ENCODE measurements at regions not wholly inside any gene's neighbourhood (a gene's known extent, or its start where the extent isn't known, plus 50 kb on each side); places are given as distances from the start of the nearest gene placed in this dataset.

- ChIA-PET POLR2A (no interaction called here), CTCF (ENCODE audit: unreplicated experiment) (no interaction called here)
- H2AFZ ChIP-seq (ENCODE audit: low read length), result no peak overlapping the region
Measured at GRCh38 chr5:158135682-158136179, 276.8 kb upstream of the CLINT1 start.

GRCh38 chr5:158133369-158133768 lies 274.4 kb upstream of the CLINT1 start:
- Histone ChIP-seq H3K79me2 (ENCODE audit: insufficient read depth, low read depth, low read length) (no peaks in the 10 kb centered on the region), H4K20me1 (ENCODE audit: insufficient read depth, low read length) (no peaks in the 10 kb centered on the region), H3K9me2 (ENCODE audit: insufficient read depth, low read length) (no peaks in the 10 kb centered on the region), H2AFZ (ENCODE audit: low read length) (no peak overlapping the region), H3K4me2 (ENCODE audit: low read length) (no peak overlapping the region), H3K4me1 (ENCODE audit: insufficient read depth, low read length, poor library complexity, severe bottlenecking) (no peaks in the 10 kb centered on the region), H3K36me3 (ENCODE audit: insufficient read depth, low read length) (no peaks in the 10 kb centered on the region), H3K4me3 (ENCODE audit: low read depth, low read length, poor library complexity, severe bottlenecking) (no peak overlapping the region), H3K27ac (ENCODE audit: low read depth, low read length, poor library complexity, severe bottlenecking) (no peak overlapping the region), H3K9me3 (ENCODE audit: low read length) (no peaks in the 10 kb centered on the region)
- intact Hi-C loops (cut with micrococcal nuclease; ENCODE audit: unreplicated experiment), result no loop called here
- no TSS peak for BruUV-seq (replicated peaks)
- ChIA-PET POLR2A (interaction anchor here (0.6 kb wide), 1 partner anchor 204 kb away, joined by 3 read pairs; no protein-coding TSS in a partner anchor), CTCF (ENCODE audit: unreplicated experiment) (no interaction called here)
- no peak for TF ChIP-seq CTCF (conservative IDR thresholded peaks at IDR 0.05; ENCODE audit: low read length)
- no peak for TF ChIP-seq EZH2phosphoT487 (IDR thresholded peaks at IDR 0.05; ENCODE audit: borderline replicate concordance, low read depth, low read length)
- no peak for DNase-seq (ENCODE audit: low spot score)

More at GRCh38 chr5:158135682-158136179, 276.8 kb upstream of the CLINT1 start:
- Histone ChIP-seq H3K4me1 (ENCODE audit: insufficient read depth, low read length, poor library complexity, severe bottlenecking) (no peaks in the 10 kb centered on the region), H3K9me2 (ENCODE audit: insufficient read depth, low read length) (no peaks in the 10 kb centered on the region), H3K27ac (ENCODE audit: low read depth, low read length, poor library complexity, severe bottlenecking) (no peak overlapping the region), H3K9me3 (ENCODE audit: low read length) (no peaks in the 10 kb centered on the region), H3K36me3 (ENCODE audit: insufficient read depth, low read length) (no peaks in the 10 kb centered on the region), H3K4me3 (ENCODE audit: low read depth, low read length, poor library complexity, severe bottlenecking) (no peak overlapping the region), H4K20me1 (ENCODE audit: insufficient read depth, low read length) (no peaks in the 10 kb centered on the region), H3K79me2 (ENCODE audit: insufficient read depth, low read depth, low read length) (no peaks in the 10 kb centered on the region), H3K4me2 (ENCODE audit: low read length) (no peak overlapping the region)
- DNase-seq (ENCODE audit: low spot score), result no peak
- no peak for TF ChIP-seq CTCF (conservative IDR thresholded peaks at IDR 0.05; ENCODE audit: low read length)
- TF ChIP-seq EZH2phosphoT487 (IDR thresholded peaks at IDR 0.05; ENCODE audit: borderline replicate concordance, low read depth, low read length), result no peak
- no TSS peak for BruUV-seq (replicated peaks)
- intact Hi-C loops (cut with micrococcal nuclease; ENCODE audit: unreplicated experiment), result no loop called here

- H3K9me2 ChIP-seq (ENCODE audit: insufficient read depth, low read length), result no peaks in the 10 kb centered on the region
- DNase-seq (ENCODE audit: low spot score), result no peak
- H3K4me1 ChIP-seq (ENCODE audit: insufficient read depth, low read length, poor library complexity, severe bottlenecking), result no peaks in the 10 kb centered on the region
- BruUV-seq (replicated peaks), result no TSS peak
- no peak overlapping the region for H3K4me2 ChIP-seq (ENCODE audit: low read length)
- no peaks in the 10 kb centered on the region for H3K79me2 ChIP-seq (ENCODE audit: insufficient read depth, low read depth, low read length)
- H2AFZ ChIP-seq (ENCODE audit: low read length), result no peak overlapping the region
- H3K4me3 ChIP-seq (ENCODE audit: low read depth, low read length, poor library complexity, severe bottlenecking), result no peak overlapping the region
- no peak for TF ChIP-seq EZH2phosphoT487 (IDR thresholded peaks at IDR 0.05; ENCODE audit: borderline replicate concordance, low read depth, low read length)
- TF ChIP-seq CTCF (conservative IDR thresholded peaks at IDR 0.05; ENCODE audit: low read length), result no peak
- POLR2A ChIA-PET, result no interaction called here
- no peaks in the 10 kb centered on the region for H3K9me3 ChIP-seq (ENCODE audit: low read length)
- no peaks in the 10 kb centered on the region for H4K20me1 ChIP-seq (ENCODE audit: insufficient read depth, low read length)
- H3K27ac ChIP-seq (ENCODE audit: low read depth, low read length, poor library complexity, severe bottlenecking), result no peak overlapping the region
- CTCF ChIA-PET (ENCODE audit: unreplicated experiment), result no interaction called here
- no peaks in the 10 kb centered on the region for H3K36me3 ChIP-seq (ENCODE audit: insufficient read depth, low read length)
- intact Hi-C loops (cut with micrococcal nuclease; ENCODE audit: unreplicated experiment), result no loop called here
Measured at GRCh38 chr5:158127536-158127935, 268.6 kb upstream of the CLINT1 start.
